Ovary (tissue), 7 donors: ENCODE measurements at regions not wholly inside any gene's neighbourhood (a gene's known extent, or its start where the extent isn't known, plus 50 kb on each side); places are given as distances from the start of the nearest gene placed in this dataset.

ENCODE experiments used
- DNase-seq, 5 donors: peaks; one replicate each; pipeline ENCODE4 v3.0.0-alpha.2; 2019 to 2020
- H3K27ac ChIP-seq, 2 donors: fragments of 200-600 bp; one replicate each; pipeline versions ENCODE4 v1.5.1 to v1.8.0; 2019 to 2022
- H3K27me3 ChIP-seq: fragments of 200-600 bp; one replicate; pipeline ENCODE4 v1.8.0; 2022
- H3K36me3 ChIP-seq: fragments of 200-600 bp; sonication (generic); one replicate; pipeline ENCODE4 v1.5.1; 2019
- H3K4me1 ChIP-seq: one replicate; pipeline ENCODE4 v1.8.1; 2013; ENCODE audit warnings: mild to moderate bottlenecking, moderate library complexity; ENCODE audit not compliant: insufficient read depth
- H3K4me3 ChIP-seq: fragments of 200-600 bp; sonication (generic); one replicate; pipeline ENCODE4 v1.5.1; 2017
- H3K9me3 ChIP-seq, 2 donors: fragments of 200-600 bp in 1 of 2; sonication (generic) in 1 of 2; one replicate each; pipeline versions ENCODE4 v1.5.1 to v1.8.1; 2013 to 2019; ENCODE audit warnings: mild to moderate bottlenecking in 1 of 2, moderate library complexity in 1 of 2
- CTCF ChIP-seq, 3 donors: fragments of 450-650 bp in 2 of 3; fragments of 200-600 bp in 1 of 3; IDR thresholded peaks; one replicate each; pipeline versions ENCODE4 v1.5.1 to v1.8.0; 2016 to 2022; ENCODE audit warnings: antibody characterized with exemption in 3 of 3, mild to moderate bottlenecking in 1 of 3
- EP300 ChIP-seq: sonication (generic); formaldehyde crosslinking; IDR thresholded peaks from one replicate; pipeline ENCODE4 v1.6.1; 2017; ENCODE audit warnings: antibody characterized with exemption
- POLR2A ChIP-seq: fragments of 450-650 bp; IDR thresholded peaks from one replicate; pipeline ENCODE4 v1.6.1; 2017; ENCODE audit warnings: antibody characterized with exemption, mild to moderate bottlenecking, moderate library complexity
- WGBS, 3 donors: extraction: QIAGEN DNeasy Blood & Tissue Kit in 1 of 3; methylation state at CpG; one replicate each; pipeline versions ENCODE4 v1.1.5 to v1.1.7; 2013 to 2017; 5-methylcytosine and 5-hydroxymethylcytosine counted together
- intact Hi-C, 4 donors: fragments of 100-400 bp; cut with DNase I; formaldehyde crosslinking; loops; one replicate each; pipeline versions ENCODE4 v1.11.0 to v1.15.1; 2022 to 2023
- donor health status: DM: no; HTN: no; CAD: no; lungs with moderate emphysema.
- donor health status: DM: no; HTN: no; CAD: no.
- donor health status: Bipolar disorder and iron deficiency.
- donor health status: DM: no; HTN: no; CAD: no.
- donor health status: DM: yes; HTN: yes; CAD: no.

GRCh38 chr16:6021276-6021943, 923.8 kb upstream of the EEF2KMT start:
- Histone ChIP-seq H3K27me3 (no peaks in the 10 kb centered on the region), H3K36me3 (no peaks in the 10 kb centered on the region), H3K27ac (no peak overlapping the region), H3K4me1 (no peaks in the 10 kb centered on the region), H3K4me3 (no peak overlapping the region), H3K9me3 (peaks cover 0 to 3% of the 10 kb centered on the region in 2 donors)
- TF ChIP-seq EP300 (no peak), POLR2A (no peak), CTCF (IDR thresholded peaks at IDR 0.05) (no peak)
- intact Hi-C loops: no loop called here
- WGBS, 3 donors: 47 to 57% (median 48%) methylated on average over 9 of the region's 9 CpGs
- no peak for DNase-seq

GRCh38 chr16:6020162-6020985, 922.8 kb upstream of the EEF2KMT start:
- Histone ChIP-seq H3K36me3 (no peaks in the 10 kb centered on the region), H3K4me1 (no peaks in the 10 kb centered on the region), H3K27ac (no peak overlapping the region), H3K9me3 (peaks cover 0 to 3% of the 10 kb centered on the region in 2 donors), H3K27me3 (no peaks in the 10 kb centered on the region), H3K4me3 (no peak overlapping the region)
- TF ChIP-seq POLR2A (no peak), EP300 (no peak), CTCF (IDR thresholded peaks at IDR 0.05) (no peak)
- no peak for DNase-seq
- WGBS, 3 donors: 4 to 5% (median 4%) methylated on average over 37 to 41 of the region's 41 CpGs
- intact Hi-C loops: no loop called here

- 0 to 3% (median 1%) methylated on average over 33 to 50 of the region's 50 CpGs for WGBS, 3 donors
- H3K36me3 ChIP-seq: no peaks in the 10 kb centered on the region
- H3K4me3 ChIP-seq: no peak overlapping the region
- intact Hi-C loops: no loop called here
- H3K27ac ChIP-seq: no peak overlapping the region
- H3K9me3 ChIP-seq: peaks cover 0 to 3% of the 10 kb centered on the region in 2 donors
- DNase-seq: no peak
- no peaks in the 10 kb centered on the region for H3K27me3 ChIP-seq
- TF ChIP-seq EP300: no peak
- no peak for TF ChIP-seq CTCF (IDR thresholded peaks at IDR 0.05)
- no peaks in the 10 kb centered on the region for H3K4me1 ChIP-seq
Measured at GRCh38 chr16:6019490-6019991, 921.9 kb upstream of the EEF2KMT start.

- Histone ChIP-seq H3K36me3 (no peaks in the 10 kb centered on the region), H3K4me1 (no peaks in the 10 kb centered on the region), H3K27me3 (no peaks in the 10 kb centered on the region), H3K4me3 (no peak overlapping the region), H3K27ac (no peak overlapping the region), H3K9me3 (peaks cover 0 to 3% of the 10 kb centered on the region in 2 donors)
- intact Hi-C loops: no loop called here
- WGBS, 3 donors: 1% methylated on average over 57 to 59 of the region's 59 CpGs
- TF ChIP-seq EP300 (no peak), POLR2A (no peak), CTCF (IDR thresholded peaks at IDR 0.05) (no peak)
- DNase-seq: no peak
Measured at GRCh38 chr16:6018848-6019489, 921.4 kb upstream of the EEF2KMT start.
